Breast epithelium (tissue), 4 donors: ENCODE measurements at regions not wholly inside any gene's neighbourhood (a gene's known extent, or its start where the extent isn't known, plus 50 kb on each side); places are given as distances from the start of the nearest gene placed in this dataset.

ENCODE experiments used
- DNase-seq, 2 donors: peaks; one replicate each; pipeline ENCODE4 v3.0.0-alpha.2; 2019; ENCODE audit warnings: low spot score in 2 of 2
- H3K27ac ChIP-seq, 2 donors: fragments of 200-600 bp; sonication (generic) in 1 of 2; one replicate each; pipeline ENCODE4 v1.5.1; 2016 to 2019; ENCODE audit warnings: mild to moderate bottlenecking in 1 of 2
- H3K27me3 ChIP-seq, 2 donors: fragments of 200-600 bp; sonication (generic) in 1 of 2; one replicate each; pipeline versions ENCODE4 v1.5.1 to v1.6.0; 2017 to 2019; ENCODE audit warnings: control low read depth in 1 of 2, mild to moderate bottlenecking in 1 of 2
- H3K36me3 ChIP-seq: fragments of 200-600 bp; one replicate; pipeline ENCODE4 v1.5.1; 2019
- H3K4me1 ChIP-seq, 2 donors: fragments of 200-600 bp; sonication (generic); one replicate each; pipeline ENCODE4 v1.5.1; 2016 to 2019; ENCODE audit warnings: control low read depth in 1 of 2
- H3K4me3 ChIP-seq, 3 donors: fragments of 200-600 bp; sonication (generic); 1 replicate in 2 of 3; 2 replicates in 1 of 3; pipeline ENCODE4 v1.5.1; 2016 to 2019; ENCODE audit warnings: mild to moderate bottlenecking in 3 of 3, moderate library complexity in 2 of 3
- H3K9me3 ChIP-seq, 2 donors: fragments of 200-600 bp; sonication (generic) in 1 of 2; one replicate each; pipeline ENCODE4 v1.5.1; 2016 to 2019; ENCODE audit warnings: control low read depth in 1 of 2
- CTCF ChIP-seq, 3 donors: fragments of 450-650 bp; IDR thresholded peaks; one replicate each; pipeline ENCODE4 v1.5.1; 2016 to 2017; ENCODE audit warnings: antibody characterized with exemption in 3 of 3, mild to moderate bottlenecking in 3 of 3, moderate library complexity in 3 of 3
- POLR2A ChIP-seq: fragments of 450-650 bp; IDR thresholded peaks from one replicate; pipeline ENCODE4 v1.6.1; 2016; ENCODE audit warnings: antibody characterized with exemption, mild to moderate bottlenecking, moderate library complexity
- POLR2AphosphoS5 ChIP-seq, 3 donors: sonication (generic); formaldehyde crosslinking; IDR thresholded peaks; one replicate each; pipeline ENCODE4 v1.6.1; 2017; ENCODE audit warnings: antibody characterized with exemption in 3 of 3
- intact Hi-C: fragments of 100-400 bp; cut with DNase I; formaldehyde crosslinking; loops from one replicate; pipeline ENCODE4 v1.15.1; 2023; ENCODE audit warnings: low total_unique reads

GRCh38 chr5:74969726-74970125 lies 82.6 kb downstream of the GCNT4 start:
- TF ChIP-seq CTCF (IDR thresholded peaks at IDR 0.05): no peak
- no peak for TF ChIP-seq POLR2A
- TF ChIP-seq POLR2AphosphoS5 (IDR thresholded peaks at IDR 0.05): no peak
- Histone ChIP-seq H3K36me3 (no peaks in the 10 kb centered on the region), H3K9me3 (no peaks in the 10 kb centered on the region), H3K4me1 (no peaks in the 10 kb centered on the region), H3K4me3 (no peak overlapping the region), H3K27ac (no peak overlapping the region), H3K27me3 (no peaks in the 10 kb centered on the region)
- no peak for DNase-seq
- intact Hi-C loops: no loop called here

GRCh38 chr5:74966141-74967026 lies 86.0 kb downstream of the GCNT4 start:
- Histone ChIP-seq H3K9me3 (no peaks in the 10 kb centered on the region), H3K4me3 (no peak overlapping the region), H3K27ac (no peak overlapping the region), H3K4me1 (no peaks in the 10 kb centered on the region), H3K27me3 (no peaks in the 10 kb centered on the region), H3K36me3 (no peaks in the 10 kb centered on the region)
- DNase-seq: no peak
- intact Hi-C loops: no loop called here
- TF ChIP-seq POLR2A (no peak), POLR2AphosphoS5 (IDR thresholded peaks at IDR 0.05) (no peak), CTCF (IDR thresholded peaks at IDR 0.05) (no peak)

GRCh38 chr5:74963407-74963806 lies 89.0 kb downstream of the GCNT4 start:
- Histone ChIP-seq H3K4me1 (no peaks in the 10 kb centered on the region), H3K27ac (no peak overlapping the region), H3K27me3 (no peaks in the 10 kb centered on the region), H3K36me3 (no peaks in the 10 kb centered on the region), H3K9me3 (no peaks in the 10 kb centered on the region), H3K4me3 (no peak overlapping the region)
- intact Hi-C loops: no loop called here
- DNase-seq: no peak
- TF ChIP-seq POLR2AphosphoS5 (IDR thresholded peaks at IDR 0.05) (no peak), CTCF (IDR thresholded peaks at IDR 0.05) (no peak), POLR2A (no peak)

- Histone ChIP-seq H3K4me3 (no peak overlapping the region), H3K27me3 (no peaks in the 10 kb centered on the region), H3K4me1 (no peaks in the 10 kb centered on the region), H3K9me3 (no peaks in the 10 kb centered on the region), H3K27ac (no peak overlapping the region), H3K36me3 (no peaks in the 10 kb centered on the region)
- intact Hi-C loops: no loop called here
- DNase-seq: no peak
- no peak for TF ChIP-seq POLR2AphosphoS5 (IDR thresholded peaks at IDR 0.05)
Observed at GRCh38 chr5:74957906-74958305, 91.7 kb upstream of the FAM169A start.

- TF ChIP-seq POLR2AphosphoS5 (IDR thresholded peaks at IDR 0.05) (no peak), POLR2A (no peak), CTCF (IDR thresholded peaks at IDR 0.05) (no peak)
- Histone ChIP-seq H3K4me1 (no peaks in the 10 kb centered on the region), H3K36me3 (no peaks in the 10 kb centered on the region), H3K27me3 (no peaks in the 10 kb centered on the region), H3K4me3 (no peak overlapping the region), H3K9me3 (no peaks in the 10 kb centered on the region), H3K27ac (no peak overlapping the region)
- intact Hi-C loops: no loop called here
- no peak for DNase-seq
Observed at GRCh38 chr5:74957029-74957784, 91.0 kb upstream of the FAM169A start.
